ENCODE measurements at regions not wholly inside any gene's neighbourhood (a gene's known extent, or its start where the extent isn't known, plus 50 kb on each side); places are given as distances from the start of the nearest gene placed in this dataset.

DNA sequence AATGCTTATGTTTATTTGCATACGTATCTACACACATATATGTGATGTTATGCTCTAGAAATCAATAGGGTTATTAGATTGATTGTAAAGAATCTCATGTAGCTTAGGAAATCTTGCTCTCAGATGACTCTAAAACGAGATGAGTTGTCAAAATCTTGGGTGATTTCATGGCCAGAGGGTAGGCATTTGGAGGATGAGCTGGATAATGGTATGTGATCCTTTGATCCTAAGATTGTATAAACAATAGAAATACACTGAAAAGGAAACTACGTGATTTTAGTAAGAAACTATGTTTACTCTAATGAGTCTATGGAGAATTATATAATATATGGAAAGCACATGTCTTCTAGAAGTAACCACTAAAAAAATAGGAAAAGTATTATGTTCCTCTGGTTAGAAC, 676.6 kb downstream of the NSUN3 start:
- 49 to 70% (median 64%) methylated on average over 3 of the region's 3 CpGs for WGBS, 5 donors
- intact Hi-C loops (cut with DNase I; ENCODE audit: low total_unique reads): no loop called here
- Histone ChIP-seq H3K27ac (no peak overlapping the region), H3K36me3 (no peaks in the 10 kb centered on the region), H3K4me1 (no peaks in the 10 kb centered on the region), H3K9me3 (no peaks in the 10 kb centered on the region), H3K4me3 (no peak overlapping the region), H3K27me3 (no peaks in the 10 kb centered on the region)
- no peak for DNase-seq
- TF ChIP-seq CTCF (IDR thresholded peaks at IDR 0.05) (no peak), POLR2A (IDR thresholded peaks at IDR 0.05) (no peak), POLR2AphosphoS5 (IDR thresholded peaks at IDR 0.05) (no peak), EP300 (IDR thresholded peaks at IDR 0.05) (no peak)

GRCh38 chr3:94758751-94759150, 695.9 kb downstream of the NSUN3 start:
- H3K36me3 ChIP-seq: no peaks in the 10 kb centered on the region
- WGBS, 5 donors: 51 to 56% (median 54%) methylated on average over 5 of the region's 5 CpGs
- H3K4me3 ChIP-seq: no peak overlapping the region
- DNase-seq: no peak
- no peaks in the 10 kb centered on the region for H3K27me3 ChIP-seq
- H3K9me3 ChIP-seq: no peaks in the 10 kb centered on the region
- H3K4me1 ChIP-seq: no peaks in the 10 kb centered on the region
- intact Hi-C loops (cut with DNase I; ENCODE audit: low total_unique reads): no loop called here
- H3K27ac ChIP-seq: no peak overlapping the region
- TF ChIP-seq EP300 (IDR thresholded peaks at IDR 0.05) (no peak), POLR2A (IDR thresholded peaks at IDR 0.05) (no peak), POLR2AphosphoS5 (IDR thresholded peaks at IDR 0.05) (no peak), CTCF (IDR thresholded peaks at IDR 0.05) (no peak)

DNA sequence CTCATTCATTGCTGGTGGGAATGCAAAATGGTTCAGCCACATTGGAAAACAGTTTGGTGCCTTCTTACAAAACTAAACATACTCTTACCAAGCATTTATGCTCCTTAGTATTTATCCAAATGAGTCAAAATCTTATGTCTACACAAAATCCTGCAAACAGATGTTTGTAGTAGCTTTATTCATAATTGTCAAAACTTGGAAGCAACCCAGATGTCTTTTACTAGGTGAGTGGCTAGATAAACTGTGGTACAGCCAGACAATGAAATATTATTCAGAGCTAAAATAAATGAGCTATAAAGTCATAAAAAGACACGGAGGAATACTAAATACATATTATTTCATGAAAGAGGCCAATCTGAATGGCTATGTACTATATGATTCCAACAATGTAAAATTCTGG, 709.5 kb downstream of the NSUN3 start:
- no peaks in the 10 kb centered on the region for H3K4me1 ChIP-seq
- H3K36me3 ChIP-seq: no peaks in the 10 kb centered on the region
- H3K9me3 ChIP-seq: no peaks in the 10 kb centered on the region
- no peak overlapping the region for H3K4me3 ChIP-seq
- H3K27ac ChIP-seq: no peak overlapping the region
- DNase-seq: no peak
- intact Hi-C loops (cut with DNase I; ENCODE audit: low total_unique reads): no loop called here
- H3K27me3 ChIP-seq: no peaks in the 10 kb centered on the region
- TF ChIP-seq POLR2AphosphoS5 (IDR thresholded peaks at IDR 0.05) (no peak), POLR2A (IDR thresholded peaks at IDR 0.05) (no peak), CTCF (IDR thresholded peaks at IDR 0.05) (no peak), EP300 (IDR thresholded peaks at IDR 0.05) (no peak)
- WGBS, 5 donors: 39 to 56% (median 51%) methylated on average over 1 of the region's 1 CpG

DNA sequence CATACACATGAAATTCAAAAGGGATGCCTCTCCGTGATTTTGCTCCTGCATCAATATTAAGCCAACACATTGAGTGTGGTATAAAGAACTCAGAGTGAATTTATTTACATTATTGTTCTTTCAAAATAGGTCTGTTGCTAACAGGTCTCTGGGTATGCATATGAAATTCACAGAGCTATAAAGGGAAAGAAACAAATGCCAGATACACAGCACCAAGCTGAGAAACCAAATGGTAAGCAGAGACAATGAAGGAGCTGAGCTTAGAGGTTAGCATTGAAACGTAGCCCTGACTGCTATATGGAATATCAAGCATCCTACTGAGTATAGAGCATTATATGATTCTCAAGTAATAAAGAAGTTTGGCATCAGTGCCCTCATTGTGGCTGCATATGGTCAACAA, 712.9 kb downstream of the NSUN3 start:
- Histone ChIP-seq H3K9me3 (no peaks in the 10 kb centered on the region), H3K4me3 (no peak overlapping the region), H3K36me3 (no peaks in the 10 kb centered on the region), H3K4me1 (no peaks in the 10 kb centered on the region), H3K27me3 (no peaks in the 10 kb centered on the region), H3K27ac (no peak overlapping the region)
- TF ChIP-seq POLR2A (IDR thresholded peaks at IDR 0.05) (no peak), CTCF (IDR thresholded peaks at IDR 0.05) (no peak), EP300 (IDR thresholded peaks at IDR 0.05) (no peak), POLR2AphosphoS5 (IDR thresholded peaks at IDR 0.05) (no peak)
- intact Hi-C loops (cut with DNase I; ENCODE audit: low total_unique reads): no loop called here
- 59 to 74% (median 66%) methylated on average over 2 of the region's 2 CpGs for WGBS, 5 donors
- DNase-seq: no peak

Measured in stomach (tissue), 8 donors.